ENCODE measurements at regions not wholly inside any gene's neighbourhood (a gene's known extent, or its start where the extent isn't known, plus 50 kb on each side); places are given as distances from the start of the nearest gene placed in this dataset.
A peak's percentile ranks its signal among the peaks of the same experiment; 100 is the strongest.
"Not testable (repeated sequence)": the region's sequence is repeated elsewhere in the genome, so short reads cannot be mapped to it uniquely, and the experiment has no call there.

- DNase-seq = no peak
Measured at GRCh38 chr3:31053299-31053698, 158.8 kb upstream of the GADL1 start.

- DNase-seq = no peak
Measured at GRCh38 chr3:31054032-31054431, 159.6 kb upstream of the GADL1 start.

- no peak for DNase-seq
Measured at GRCh38 chr3:31055757-31056156, 161.3 kb upstream of the GADL1 start.

GRCh38 chr3:31057891-31058290 lies 163.4 kb upstream of the GADL1 start:
- no peak for DNase-seq

GRCh38 chr3:31064021-31064420 lies 169.6 kb upstream of the GADL1 start:
- DNase-seq = no peak

GRCh38 chr3:31065765-31066164 lies 171.3 kb upstream of the GADL1 start:
- no peak for DNase-seq

GRCh38 chr3:31067004-31067403 lies 172.5 kb upstream of the GADL1 start:
- DNase-seq = no peak

GRCh38 chr3:31075471-31075870 lies 181.0 kb upstream of the GADL1 start:
- no peak for DNase-seq

- DNase-seq = no peak
Measured at GRCh38 chr3:31075876-31076275, 181.4 kb upstream of the GADL1 start.

- DNase-seq = peak in 1 of 2 experiments; percentile 4
Measured at GRCh38 chr3:31077021-31077601, 182.7 kb upstream of the GADL1 start.

- DNase-seq = no peak
Measured at GRCh38 chr3:31077826-31078225, 183.4 kb upstream of the GADL1 start.

- DNase-seq = no peak
Measured at GRCh38 chr3:31079689-31080088, 185.2 kb upstream of the GADL1 start.

- no peak for DNase-seq
Measured at GRCh38 chr3:31081018-31081662, 186.7 kb upstream of the GADL1 start.

- DNase-seq = no peak
Measured at GRCh38 chr3:31086148-31086547, 191.7 kb upstream of the GADL1 start.

GRCh38 chr3:31086698-31087097 lies 192.2 kb upstream of the GADL1 start:
- no peak for DNase-seq

GRCh38 chr3:31091748-31092147 lies 197.3 kb upstream of the GADL1 start:
- DNase-seq = no peak

- no peak for DNase-seq
Measured at GRCh38 chr3:31092748-31093589, 198.5 kb upstream of the GADL1 start.

GRCh38 chr3:31093606-31094005 lies 199.1 kb upstream of the GADL1 start:
- no peak for DNase-seq

- no peak for DNase-seq
Measured at GRCh38 chr3:31094048-31094447, 199.6 kb upstream of the GADL1 start.

- no peak for DNase-seq
Measured at GRCh38 chr3:31095255-31095654, 200.8 kb upstream of the GADL1 start.

- no peak for DNase-seq
Measured at GRCh38 chr3:31096661-31097395, 202.4 kb upstream of the GADL1 start.

- no peak for DNase-seq
Measured at GRCh38 chr3:31100519-31100918, 206.1 kb upstream of the GADL1 start.

GRCh38 chr3:31101285-31101684 lies 206.8 kb upstream of the GADL1 start:
- DNase-seq = not testable (repeated sequence)
